LNCaP clone FGC (cell line): ENCODE measurements at regions not wholly inside any gene's neighbourhood (a gene's known extent, or its start where the extent isn't known, plus 50 kb on each side); places are given as distances from the start of the nearest gene placed in this dataset.

ENCODE experiments used
- DNase-seq: peaks from one replicate; pipeline ENCODE4 v3.0.0-alpha.2; 2011; ENCODE audit warnings: low read depth
- H3K4me3 ChIP-seq: 2 replicates; pipeline ENCODE4 v1.5.1; 2011; ENCODE audit warnings: mild to moderate bottlenecking, low read depth, low read length, control low read depth
- CTCF ChIP-seq: IDR thresholded peaks from 2 replicates; pipeline ENCODE4 v1.5.1; 2012; ENCODE audit warnings: mild to moderate bottlenecking; ENCODE audit not compliant: control insufficient read depth, insufficient read depth; ENCODE audit errors: extremely low read depth

GRCh38 chrX:4944767-4945166 lies 1231.3 kb upstream of the PRKX start:
- TF ChIP-seq CTCF: no peak
- DNase-seq: no peak

GRCh38 chrX:4936315-4936714 lies 1222.9 kb upstream of the PRKX start:
- TF ChIP-seq CTCF: no peak
- H3K4me3 ChIP-seq: no peak overlapping the region
- no peak for DNase-seq

More at GRCh38 chrX:4944767-4945166, 1231.3 kb upstream of the PRKX start:
- no peak overlapping the region for H3K4me3 ChIP-seq

- H3K4me3 ChIP-seq: no peak overlapping the region
- no peak for TF ChIP-seq CTCF
- no peak for DNase-seq
Observed at GRCh38 chrX:4935846-4936245, 1222.4 kb upstream of the PRKX start.

GRCh38 chrX:4935401-4935800 lies 1222.0 kb upstream of the PRKX start:
- no peak for TF ChIP-seq CTCF
- H3K4me3 ChIP-seq: no peak overlapping the region
- no peak for DNase-seq

GRCh38 chrX:4932790-4933189 lies 1219.3 kb upstream of the PRKX start:
- H3K4me3 ChIP-seq: no peak overlapping the region
- no peak for TF ChIP-seq CTCF
- DNase-seq: no peak

GRCh38 chrX:4930426-4930825 lies 1217.0 kb upstream of the PRKX start:
- TF ChIP-seq CTCF: no peak

GRCh38 chrX:4925911-4926310 lies 1212.5 kb upstream of the PRKX start:
- no peak for DNase-seq
- H3K4me3 ChIP-seq: no peak overlapping the region
- no peak for TF ChIP-seq CTCF

More at GRCh38 chrX:4930426-4930825, 1217.0 kb upstream of the PRKX start:
- no peak for DNase-seq
- no peak overlapping the region for H3K4me3 ChIP-seq
